MCF 10A (cell line): ENCODE measurements at regions not wholly inside any gene's neighbourhood (a gene's known extent, or its start where the extent isn't known, plus 50 kb on each side); places are given as distances from the start of the nearest gene placed in this dataset.

Source experiments
- BruUV-seq: library from RNA; stranded (reverse); fragments of 400-500 nt; replicated peaks from 2 replicates; lab custom pipeline; 2021; lab: Mats Ljungman, UMichigan
- CTCF ChIA-PET: fragments of 300-600 bp; sonication (Branson Sonifier 250); formaldehyde crosslinking; extraction: SDS; loops from one replicate; lab custom pipeline; 2021; ENCODE audit warnings: antibody characterized with exemption, inconsistent platforms; lab: Yijun Ruan, JAX
- POLR2A ChIA-PET: fragments of 300-600, 350-650 bp; sonication (Branson Sonifier 250); formaldehyde crosslinking; extraction: SDS; loops from one replicate; lab custom pipeline; 2020; ENCODE audit warnings: antibody characterized with exemption, inconsistent platforms; lab: Yijun Ruan, JAX
- DNase-seq: peaks from one replicate; pipeline ENCODE4 v3.0.0-alpha.2; 2018; ENCODE audit not compliant: unreplicated experiment
- H3K27ac Mint-ChIP-seq: one replicate; pipeline ENCODE4 v1.8.0; 2022; ENCODE audit warnings: mild to moderate bottlenecking, low read depth, mixed read lengths; ENCODE audit not compliant: unreplicated experiment
- H3K27me3 Mint-ChIP-seq: one replicate; pipeline ENCODE4 v1.8.0; 2022; ENCODE audit warnings: mixed read lengths; ENCODE audit not compliant: insufficient read depth, unreplicated experiment
- H3K36me3 Mint-ChIP-seq: one replicate; pipeline ENCODE4 v1.8.0; 2022; ENCODE audit warnings: mild to moderate bottlenecking, moderate library complexity, mixed read lengths; ENCODE audit not compliant: insufficient read depth, unreplicated experiment
- H3K4me1 Mint-ChIP-seq: one replicate; pipeline ENCODE4 v1.8.0; 2022; ENCODE audit warnings: mixed read lengths; ENCODE audit not compliant: insufficient read depth, unreplicated experiment
- H3K4me3 Mint-ChIP-seq: one replicate; pipeline ENCODE4 v1.8.0; 2022; ENCODE audit warnings: mild to moderate bottlenecking, moderate library complexity, mixed read lengths; ENCODE audit not compliant: unreplicated experiment
- H3K9me3 Mint-ChIP-seq: one replicate; pipeline ENCODE4 v1.8.0; 2022; ENCODE audit warnings: mixed read lengths; ENCODE audit not compliant: unreplicated experiment
- CTCF ChIP-seq: fragments of 200-600 bp; IDR thresholded peaks from one replicate; pipeline ENCODE4 v1.8.0; 2022; ENCODE audit warnings: antibody characterized with exemption, mild to moderate bottlenecking; ENCODE audit not compliant: unreplicated experiment
- intact Hi-C: fragments of 100-400 bp; cut with micrococcal nuclease; formaldehyde crosslinking; loops from 2 replicates; pipeline ENCODE4 v1.14.1; 2022

GRCh38 chr3:69488026-69488425 is 102.1 kb upstream of the FRMD4B start:
- BruUV-seq: no TSS peak
- DNase-seq: no peak
- peaks cover 13% of the 10 kb centered on the region for H3K4me1 Mint-ChIP-seq
- no peaks in the 10 kb centered on the region for H3K9me3 Mint-ChIP-seq
- H3K36me3 Mint-ChIP-seq: no peaks in the 10 kb centered on the region
- ChIA-PET POLR2A (interaction anchor here (1.1 kb wide), 1 partner anchor 9 kb away, joined by 3 read pairs; no protein-coding TSS in a partner anchor), CTCF (interaction anchor here (0.6 to 1.2 kb wide), 4 partner anchors 10 to 242 kb away, joined by 3 to 4 read pairs (median 3); no protein-coding TSS in a partner anchor)
- no peak for TF ChIP-seq CTCF
- no peaks in the 10 kb centered on the region for H3K27me3 Mint-ChIP-seq
- H3K27ac Mint-ChIP-seq: no peak overlapping the region
- intact Hi-C loops: no loop called here
- H3K4me3 Mint-ChIP-seq: no peak overlapping the region

GRCh38 chr3:69485489-69485888 is 99.6 kb upstream of the FRMD4B start:
- H3K36me3 Mint-ChIP-seq: peaks cover 7% of the 10 kb centered on the region
- DNase-seq: no peak
- intact Hi-C loops: no loop called here
- H3K4me1 Mint-ChIP-seq: no peaks in the 10 kb centered on the region
- no TSS peak for BruUV-seq
- ChIA-PET POLR2A (no interaction called here), CTCF (no interaction called here)
- no peak overlapping the region for H3K27ac Mint-ChIP-seq
- no peaks in the 10 kb centered on the region for H3K9me3 Mint-ChIP-seq
- H3K4me3 Mint-ChIP-seq: no peak overlapping the region
- no peak for TF ChIP-seq CTCF
- H3K27me3 Mint-ChIP-seq: no peaks in the 10 kb centered on the region

- H3K36me3 Mint-ChIP-seq: peaks cover 11% of the 10 kb centered on the region
These were observed 98.9 kb upstream of the FRMD4B start for GRCh38 chr3:69484507-69485393.

More at GRCh38 chr3:69484507-69485393, 98.9 kb upstream of the FRMD4B start:
- no peak overlapping the region for H3K4me3 Mint-ChIP-seq
- ChIA-PET POLR2A (interaction anchor here (0.9 kb wide), 1 partner anchor 153 kb away, joined by 3 read pairs; no protein-coding TSS in a partner anchor), CTCF (interaction anchor here (1.1 to 1.8 kb wide), 2 partner anchors 14 to 463 kb away, joined by 4 to 6 read pairs; no protein-coding TSS in a partner anchor)
- H3K9me3 Mint-ChIP-seq: no peaks in the 10 kb centered on the region
- no peak for DNase-seq
- H3K27me3 Mint-ChIP-seq: no peaks in the 10 kb centered on the region
- no TSS peak for BruUV-seq
- no peak for TF ChIP-seq CTCF
- intact Hi-C loops: no loop called here
- H3K27ac Mint-ChIP-seq: no peak overlapping the region
- H3K4me1 Mint-ChIP-seq: no peaks in the 10 kb centered on the region
